K562 (cell line): ENCODE measurements at regions not wholly inside any gene's neighbourhood (a gene's known extent, or its start where the extent isn't known, plus 50 kb on each side); places are given as distances from the start of the nearest gene placed in this dataset.

Experiments used
- ATAC-seq: fragments of 200-7000 bp; cut with Tn5 transposase; 3 replicates; pipeline ENCODE4 v1.9.1; 2020; ENCODE audit warnings: moderate library complexity
- BruUV-seq: library from RNA; stranded (reverse); fragments of 400-500 nt; replicated peaks from 2 replicates; lab custom pipeline; 2021; lab: Mats Ljungman, UMichigan
- CTCF ChIA-PET: fragments of 300-600 bp; formaldehyde crosslinking; extraction: SDS; loops from one replicate; lab custom pipeline; 2021; ENCODE audit warnings: low intra/inter-chr PET ratio; lab: Yijun Ruan, JAX
- POLR2A ChIA-PET: fragments of 300-600, 350-650 bp; sonication (Branson Sonifier 250); formaldehyde crosslinking; extraction: SDS; loops from one replicate; lab custom pipeline; 2021; ENCODE audit warnings: antibody characterized with exemption, inconsistent platforms; lab: Yijun Ruan, JAX
- DNase-seq, 4 experiments: peaks; one replicate each; pipeline versions ENCODE4 v3.0.0 to v3.0.0-alpha.2; 2011 to 2018; ENCODE audit warnings: low spot score in 3 of 4, mixed read lengths in 3 of 4; ENCODE audit errors: extremely low read depth in 1 of 4
- FAIRE-seq: peaks from 2 replicates; lab custom pipeline; 2011; peaks lifted over from hg19 to GRCh38; lab: Jason Lieb, UNC
- H2AFZ ChIP-seq: 2 replicates; pipeline ENCODE4 v1.6.0; 2011; ENCODE audit warnings: low read depth, low read length, control low read depth, inconsistent platforms
- H3K27ac ChIP-seq: fragments of 200-600 bp; 3 replicates; pipeline ENCODE4 v1.8.0; 2011; ENCODE audit warnings: low read depth, mild to moderate bottlenecking, control low read depth, inconsistent platforms, low read length, moderate library complexity, mixed read lengths; ENCODE audit errors: extremely low read depth
- H3K27me3 ChIP-seq, 2 experiments: fragments of 300-600 bp in 1 of 2; 2 replicates in 1 of 2; 3 replicates in 1 of 2; pipeline versions ENCODE4 v1.6.0 to v1.8.0; 2011; ENCODE audit warnings: inconsistent platforms in 2 of 2, low read length in 2 of 2, mild to moderate bottlenecking in 1 of 2, mixed read lengths in 1 of 2, moderate library complexity in 1 of 2; ENCODE audit not compliant: control insufficient read depth in 2 of 2, insufficient read depth in 2 of 2
- H3K36me3 ChIP-seq: fragments of 300-600 bp; 3 replicates; pipeline ENCODE4 v1.8.0; 2011; ENCODE audit warnings: mild to moderate bottlenecking, low read length, inconsistent platforms; ENCODE audit not compliant: control insufficient read depth, insufficient read depth
- H3K4me1 ChIP-seq, 2 experiments: fragments of 200-600 bp in 1 of 2; replicated peaks in 1 of 2; 2 replicates in 1 of 2; 3 replicates in 1 of 2; pipeline versions ENCODE4 v1.5.1 to v1.8.0; 2011; ENCODE audit warnings: inconsistent platforms in 2 of 2, low read length in 2 of 2, mild to moderate bottlenecking in 1 of 2, mixed read lengths in 1 of 2, moderate library complexity in 1 of 2; ENCODE audit not compliant: control insufficient read depth in 2 of 2, insufficient read depth in 2 of 2
- H3K4me2 ChIP-seq: 2 replicates; pipeline ENCODE4 v1.6.1; 2011; ENCODE audit warnings: low read length, control low read depth, inconsistent platforms, mixed read lengths; ENCODE audit not compliant: insufficient read depth
- H3K4me3 ChIP-seq: fragments of 200-600 bp; sonication (generic), shearing (Covaris generic); 2 replicates; pipeline ENCODE4 v1.5.1; 2016; ENCODE audit warnings: control low read depth, inconsistent platforms
- H3K79me2 ChIP-seq: fragments of 200-600 bp; 3 replicates; pipeline ENCODE4 v1.8.0; 2011; ENCODE audit warnings: low read length, inconsistent platforms; ENCODE audit not compliant: control insufficient read depth, insufficient read depth
- H3K9ac ChIP-seq, 2 experiments: 2 replicates each; pipeline versions ENCODE4 v1.6.0 to v1.6.1; 2011; ENCODE audit warnings: low read depth in 2 of 2, low read length in 2 of 2, control low read depth in 1 of 2, inconsistent platforms in 1 of 2, mild to moderate bottlenecking in 1 of 2, mixed read lengths in 1 of 2; ENCODE audit not compliant: insufficient read depth in 1 of 2
- H3K9me1 ChIP-seq: one replicate; pipeline ENCODE4 v1.6.0; 2011; ENCODE audit warnings: inconsistent platforms, mild to moderate bottlenecking, low read length, moderate library complexity; ENCODE audit not compliant: control insufficient read depth, insufficient read depth
- H3K9me3 ChIP-seq: replicated peaks from 2 replicates; pipeline ENCODE4 v1.5.1; 2011; ENCODE audit warnings: low read depth, low read length, inconsistent platforms; ENCODE audit not compliant: control insufficient read depth, insufficient read depth
- H4K20me1 ChIP-seq: replicated peaks from 2 replicates; pipeline ENCODE4 v1.6.1; 2011; ENCODE audit warnings: low read length, inconsistent platforms, mixed read lengths; ENCODE audit not compliant: control insufficient read depth, insufficient read depth
- CCAR2 ChIP-seq: fragments of 200-400 bp; formaldehyde crosslinking; IDR thresholded peaks from 2 replicates; pipeline ENCODE4 v1.6.1; 2017; ENCODE audit warnings: mild to moderate bottlenecking, low read depth, low read length
- CHD4 ChIP-seq: fragments of 200-600 bp; sonication (generic); IDR thresholded peaks from 3 replicates; pipeline ENCODE4 v1.6.1; 2012; ENCODE audit warnings: low read depth, mild to moderate bottlenecking, mixed read lengths, low read length, inconsistent platforms; ENCODE audit not compliant: insufficient read depth, insufficient replicate concordance, poor library complexity, severe bottlenecking
- DNMT1 ChIP-seq: fragments of 450-650 bp; IDR thresholded peaks from 2 replicates; pipeline ENCODE4 v1.6.1; 2016; ENCODE audit warnings: antibody characterized with exemption, mild to moderate bottlenecking
- HNRNPUL1 ChIP-seq: fragments of 200-400 bp; formaldehyde crosslinking; IDR thresholded peaks from 2 replicates; pipeline ENCODE4 v1.6.1; 2017; ENCODE audit warnings: low read length
- JUND ChIP-seq, 2 experiments: IDR thresholded peaks; 2 replicates in 1 of 2; 3 replicates in 1 of 2; pipeline ENCODE4 v1.6.1; 2011; ENCODE audit warnings: borderline replicate concordance in 2 of 2, low read depth in 2 of 2, low read length in 2 of 2, improper control_type of control experiment in 1 of 2, missing biosample characterization in 1 of 2, missing genetic modification characterization in 1 of 2, missing genetic modification reagents in 1 of 2
- NCOA1 ChIP-seq: fragments of 450-650 bp; IDR thresholded peaks from 2 replicates; pipeline ENCODE4 v1.6.1; 2016; ENCODE audit warnings: low read depth
- RAD21 ChIP-seq, 2 experiments: fragments of 250-450 bp in 1 of 2; fragments of 450-650 bp in 1 of 2; sonication (Bioruptor Pico) in 1 of 2; formaldehyde crosslinking in 1 of 2; IDR thresholded peaks in 1 of 2; conservative IDR thresholded peaks in 1 of 2; 2 replicates each; pipeline versions ENCODE4 v1.4.0 to v1.8.0; 2020 to 2022; ENCODE audit warnings: mild to moderate bottlenecking in 2 of 2, moderate library complexity in 1 of 2
- RBM34 ChIP-seq: fragments of 200-400 bp; formaldehyde crosslinking; IDR thresholded peaks from 2 replicates; pipeline ENCODE4 v1.6.1; 2018; ENCODE audit warnings: low read length, borderline replicate concordance; ENCODE audit not compliant: insufficient read depth
- SAP30 ChIP-seq: fragments of 200-600 bp; sonication (generic); IDR thresholded peaks from 2 replicates; pipeline ENCODE4 v1.6.1; 2012; ENCODE audit warnings: borderline replicate concordance, low read depth, mild to moderate bottlenecking, moderate library complexity, low read length, control low read depth, inconsistent platforms; ENCODE audit not compliant: insufficient read depth, poor library complexity, severe bottlenecking
- SMAD3 ChIP-seq: fragments of 450-650 bp; formaldehyde crosslinking; conservative IDR thresholded peaks from 2 replicates; pipeline ENCODE4 v1.4.0; 2020; ENCODE audit warnings: mild to moderate bottlenecking
- THRAP3 ChIP-seq: fragments of 450-650 bp; IDR thresholded peaks from 2 replicates; pipeline ENCODE4 v1.6.1; 2016; ENCODE audit warnings: mild to moderate bottlenecking, inconsistent platforms, borderline replicate concordance
- U2AF1 ChIP-seq: fragments of 200-400 bp; formaldehyde crosslinking; optimal IDR thresholded peaks from 2 replicates; pipeline ENCODE3; 2017; ENCODE audit warnings: mild to moderate bottlenecking, low read depth, low read length, moderate library complexity
- ZNF668 ChIP-seq: fragments of 250-450 bp; sonication (Bioruptor Pico); IDR thresholded peaks from 2 replicates; pipeline ENCODE4 v1.8.0; 2022; ENCODE audit warnings: mild to moderate bottlenecking, inconsistent platforms
- WGBS: fragments of 100-300 bp; shearing (Covaris generic); methylation state at CpG from one replicate; pipeline ENCODE4 v1.1.6; 2016; ENCODE audit warnings: low coverage, mixed read lengths; ENCODE audit not compliant: insufficient coverage; ENCODE audit errors: missing lambda C conversion rate; 5-methylcytosine and 5-hydroxymethylcytosine counted together
- in situ Hi-C: fragments of 300-500 bp; cut with MboI; formaldehyde crosslinking; loops from 4 replicates; pipeline ENCODE4 v1.15.0; 2018; ENCODE audit warnings: inconsistent platforms, mixed read lengths
- intact Hi-C: fragments of 100-400 bp; cut with micrococcal nuclease; formaldehyde crosslinking; loops from 2 replicates; pipeline ENCODE4 v1.14.2; 2022
- TF ChIP-seq, protein P1 (sequence below), 3 experiments: IDR thresholded peaks in 2 of 3; conservative IDR thresholded peaks in 1 of 3; 2 replicates each; pipeline ENCODE4 v1.5.1; 2011 to 2012; ENCODE audit warnings: low read length in 3 of 3, mild to moderate bottlenecking in 3 of 3, control low read depth in 2 of 3, improper control_type of control experiment in 1 of 3, inconsistent platforms in 1 of 3, low read depth in 1 of 3, mixed read lengths in 1 of 3, moderate library complexity in 1 of 3; ENCODE audit not compliant: insufficient read depth in 2 of 3
- TF ChIP-seq, protein P2 (sequence below): sonication (generic); formaldehyde crosslinking; IDR thresholded peaks from 2 replicates; pipeline ENCODE4 v1.8.0; 2022; ENCODE audit warnings: missing genetic modification reagents, mild to moderate bottlenecking, borderline replicate concordance

DNA sequence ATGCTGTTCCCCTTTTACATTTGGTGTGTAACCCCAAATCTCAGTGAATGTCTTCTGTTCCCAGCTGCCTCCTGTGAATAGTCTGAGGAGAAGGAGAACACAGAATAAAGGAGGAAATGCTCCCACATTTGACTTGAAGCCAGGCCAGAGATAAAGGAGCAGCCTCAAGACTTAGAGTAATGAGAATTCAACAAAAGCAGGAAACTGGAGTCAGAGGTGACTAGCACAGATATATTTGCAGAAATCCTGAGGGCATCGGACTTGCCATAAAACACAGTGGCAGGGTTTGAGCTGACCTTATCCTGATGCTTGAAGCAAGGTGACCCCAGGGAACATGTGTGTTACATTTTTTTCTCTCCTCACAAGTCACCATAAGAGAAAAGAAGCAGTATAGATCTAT, 291.4 kb upstream of the RND3 start (continued):
- TF ChIP-seq, protein P1, sequence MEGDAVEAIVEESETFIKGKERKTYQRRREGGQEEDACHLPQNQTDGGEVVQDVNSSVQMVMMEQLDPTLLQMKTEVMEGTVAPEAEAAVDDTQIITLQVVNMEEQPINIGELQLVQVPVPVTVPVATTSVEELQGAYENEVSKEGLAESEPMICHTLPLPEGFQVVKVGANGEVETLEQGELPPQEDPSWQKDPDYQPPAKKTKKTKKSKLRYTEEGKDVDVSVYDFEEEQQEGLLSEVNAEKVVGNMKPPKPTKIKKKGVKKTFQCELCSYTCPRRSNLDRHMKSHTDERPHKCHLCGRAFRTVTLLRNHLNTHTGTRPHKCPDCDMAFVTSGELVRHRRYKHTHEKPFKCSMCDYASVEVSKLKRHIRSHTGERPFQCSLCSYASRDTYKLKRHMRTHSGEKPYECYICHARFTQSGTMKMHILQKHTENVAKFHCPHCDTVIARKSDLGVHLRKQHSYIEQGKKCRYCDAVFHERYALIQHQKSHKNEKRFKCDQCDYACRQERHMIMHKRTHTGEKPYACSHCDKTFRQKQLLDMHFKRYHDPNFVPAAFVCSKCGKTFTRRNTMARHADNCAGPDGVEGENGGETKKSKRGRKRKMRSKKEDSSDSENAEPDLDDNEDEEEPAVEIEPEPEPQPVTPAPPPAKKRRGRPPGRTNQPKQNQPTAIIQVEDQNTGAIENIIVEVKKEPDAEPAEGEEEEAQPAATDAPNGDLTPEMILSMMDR (IDR thresholded peaks at IDR 0.05 in 2 of 3, conservative IDR thresholded peaks at IDR 0.05 in 1 of 3; ENCODE audit: insufficient read depth in 2 of 3, low read depth in 1 of 3, low read length in 3 of 3) = no peak
- TF ChIP-seq SMAD3 = no peak

DNA sequence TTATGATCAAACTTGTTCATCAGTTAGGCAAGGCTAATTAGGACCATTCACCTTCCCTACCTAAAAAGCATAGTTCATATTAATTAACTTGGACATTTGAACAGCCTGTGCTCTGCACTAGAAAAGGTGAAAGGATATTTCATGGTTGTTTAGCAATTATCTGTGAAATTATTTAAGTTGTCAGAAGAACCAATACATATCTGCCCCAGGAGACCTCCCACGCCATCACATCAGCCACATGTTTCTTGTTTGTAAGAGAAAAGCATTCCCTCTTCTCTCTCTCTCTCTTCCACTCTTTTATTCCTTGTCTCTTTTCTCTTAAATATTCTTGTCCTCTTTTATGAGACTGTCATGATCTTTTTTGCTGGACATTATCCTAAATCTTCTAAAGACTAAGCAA, 282.0 kb upstream of the RND3 start:
- H4K20me1 ChIP-seq = no peaks in the 10 kb centered on the region
- intact Hi-C loops = no loop called here

More for the DNA sequence above, 282.0 kb upstream of the RND3 start:
- H2AFZ ChIP-seq = no peak overlapping the region
- 0% methylated on average over 1 of the region's 1 CpG for WGBS
- ChIA-PET CTCF (no interaction called here), POLR2A (no interaction called here)
- FAIRE-seq (no peak), DNase-seq (no peak), ATAC-seq (no peak)
- H3K4me2 ChIP-seq = no peak overlapping the region
- H3K79me2 ChIP-seq = no peaks in the 10 kb centered on the region
- no peak overlapping the region for H3K27ac ChIP-seq
- no peaks in the 10 kb centered on the region for H3K27me3 ChIP-seq
- no peak for TF ChIP-seq ZNF668 (CRISPR knock-in tag)
- TF ChIP-seq DNMT1 = no peak
- TF ChIP-seq HNRNPUL1 = no peak
- TF ChIP-seq RAD21 (CRISPR knock-in tag; conservative IDR thresholded peaks at IDR 0.05 in 1 of 2, IDR thresholded peaks at IDR 0.05 in 1 of 2) = no peak
- TF ChIP-seq, protein P2, sequence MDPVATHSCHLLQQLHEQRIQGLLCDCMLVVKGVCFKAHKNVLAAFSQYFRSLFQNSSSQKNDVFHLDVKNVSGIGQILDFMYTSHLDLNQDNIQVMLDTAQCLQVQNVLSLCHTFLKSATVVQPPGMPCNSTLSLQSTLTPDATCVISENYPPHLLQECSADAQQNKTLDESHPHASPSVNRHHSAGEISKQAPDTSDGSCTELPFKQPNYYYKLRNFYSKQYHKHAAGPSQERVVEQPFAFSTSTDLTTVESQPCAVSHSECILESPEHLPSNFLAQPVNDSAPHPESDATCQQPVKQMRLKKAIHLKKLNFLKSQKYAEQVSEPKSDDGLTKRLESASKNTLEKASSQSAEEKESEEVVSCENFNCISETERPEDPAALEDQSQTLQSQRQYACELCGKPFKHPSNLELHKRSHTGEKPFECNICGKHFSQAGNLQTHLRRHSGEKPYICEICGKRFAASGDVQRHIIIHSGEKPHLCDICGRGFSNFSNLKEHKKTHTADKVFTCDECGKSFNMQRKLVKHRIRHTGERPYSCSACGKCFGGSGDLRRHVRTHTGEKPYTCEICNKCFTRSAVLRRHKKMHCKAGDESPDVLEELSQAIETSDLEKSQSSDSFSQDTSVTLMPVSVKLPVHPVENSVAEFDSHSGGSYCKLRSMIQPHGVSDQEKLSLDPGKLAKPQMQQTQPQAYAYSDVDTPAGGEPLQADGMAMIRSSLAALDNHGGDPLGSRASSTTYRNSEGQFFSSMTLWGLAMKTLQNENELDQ (CRISPR knock-in tag) = no peak
- TF ChIP-seq CCAR2 = no peak
- no peak for TF ChIP-seq JUND (IDR thresholded peaks at IDR 0.05; ENCODE audit: borderline replicate concordance, low read depth, low read length)
- TF ChIP-seq JUND (tag; IDR thresholded peaks at IDR 0.05; ENCODE audit: borderline replicate concordance, low read depth, low read length) = no peak
- no peak for TF ChIP-seq SAP30
- TF ChIP-seq NCOA1 = no peak
- no peak for TF ChIP-seq U2AF1
- no peak for TF ChIP-seq THRAP3
- TF ChIP-seq CHD4 = no peak
- TF ChIP-seq RBM34 = no peak
- H3K9me3 ChIP-seq = 0 out of 2 replicates have a peak, but pooled peaks cover 2% of the 10 kb centered on the region
- H3K9me1 ChIP-seq = no peaks in the 10 kb centered on the region
- H3K9ac ChIP-seq = no peak overlapping the region
- no TSS peak for BruUV-seq
- H3K4me1 ChIP-seq = no peaks in the 10 kb centered on the region
- no peak overlapping the region for H3K4me3 ChIP-seq
- in situ Hi-C loops = no loop called here
- no peaks in the 10 kb centered on the region for H3K36me3 ChIP-seq
